HAP-1 (cell line): ENCODE measurements at regions not wholly inside any gene's neighbourhood (a gene's known extent, or its start where the extent isn't known, plus 50 kb on each side); places are given as distances from the start of the nearest gene placed in this dataset.

Experiments
- DNase-seq, 2 experiments: peaks; one replicate each; pipeline ENCODE4 v3.0.0-alpha.2; 2016 to 2020; ENCODE audit warnings: low spot score in 2 of 2
- H3K27me3 ChIP-seq: fragments of 250-450 bp; sonication (Bioruptor Pico); 2 replicates; pipeline ENCODE4 v1.5.1; 2020; ENCODE audit warnings: low read depth, mild to moderate bottlenecking, moderate library complexity
- H3K36me3 ChIP-seq: fragments of 250-450 bp; sonication (Bioruptor Pico); replicated peaks from 2 replicates; pipeline ENCODE4 v1.5.1; 2020; ENCODE audit warnings: mild to moderate bottlenecking
- H3K4me1 ChIP-seq: fragments of 250-450 bp; sonication (Bioruptor Pico); 2 replicates; pipeline ENCODE4 v1.5.1; 2020; ENCODE audit warnings: mild to moderate bottlenecking
- H3K4me3 ChIP-seq: fragments of 250-450 bp; sonication (Bioruptor Pico); 2 replicates; pipeline ENCODE4 v1.5.1; 2020; ENCODE audit warnings: mild to moderate bottlenecking, moderate library complexity
- H3K9me3 ChIP-seq: fragments of 250-450 bp; sonication (Bioruptor Pico); 2 replicates; pipeline ENCODE4 v1.5.1; 2020; ENCODE audit warnings: mild to moderate bottlenecking, moderate library complexity
- in situ Hi-C: fragments of 300-500 bp; cut with MboI; formaldehyde crosslinking; loops from 3 replicates; pipeline ENCODE4 v1.14.3; 2020; ENCODE audit warnings: low sequenced_read_pairs, inconsistent platforms, mixed read lengths

DNA sequence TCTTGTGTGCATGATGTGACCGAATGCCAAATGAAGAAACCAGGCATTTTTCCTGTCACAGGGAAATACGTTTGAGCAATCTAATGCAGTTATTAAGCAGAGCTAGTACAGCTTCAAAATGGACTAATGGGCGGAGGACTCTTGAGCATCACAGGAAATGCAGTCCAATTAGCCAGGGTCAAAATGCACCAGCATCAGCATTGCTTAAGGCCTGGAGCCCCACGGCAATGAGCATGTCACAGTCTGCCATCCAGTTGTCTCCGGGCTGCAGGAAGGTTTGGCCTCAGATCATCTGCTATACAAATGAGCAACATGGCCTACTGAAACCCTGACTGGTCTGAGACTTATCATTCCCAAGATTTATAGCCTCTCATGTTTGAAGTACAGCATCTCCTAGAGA lies 652.1 kb upstream of the SLC35B3 start:
- Histone ChIP-seq H3K36me3 (no peaks in the 10 kb centered on the region), H3K4me1 (no peaks in the 10 kb centered on the region), H3K27me3 (no peaks in the 10 kb centered on the region), H3K9me3 (no peaks in the 10 kb centered on the region), H3K4me3 (no peak overlapping the region)
- no peak for DNase-seq
- in situ Hi-C loops: no loop called here

- Histone ChIP-seq H3K36me3 (no peaks in the 10 kb centered on the region), H3K9me3 (no peaks in the 10 kb centered on the region), H3K27me3 (no peaks in the 10 kb centered on the region), H3K4me3 (no peak overlapping the region), H3K4me1 (no peaks in the 10 kb centered on the region)
- DNase-seq: no peak
- in situ Hi-C loops: no loop called here
Observed at GRCh38 chr6:9086331-9086730, 651.0 kb upstream of the SLC35B3 start.

DNA sequence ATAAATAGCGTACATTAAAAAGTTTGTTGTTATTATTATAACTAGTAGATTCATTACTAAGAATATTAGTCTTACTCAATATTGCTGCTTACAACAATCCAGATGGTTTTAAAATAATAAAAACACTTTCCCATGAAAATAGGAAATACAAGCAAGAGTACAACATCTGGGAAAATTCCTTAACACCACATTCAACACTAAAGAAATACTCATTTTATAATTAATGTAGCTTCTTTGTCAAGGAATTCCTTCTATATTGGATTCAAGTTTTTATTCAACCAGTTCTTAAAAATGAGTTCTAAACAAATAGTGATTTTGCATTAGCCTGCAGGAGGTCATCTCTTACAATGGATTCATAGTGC lies 650.3 kb upstream of the SLC35B3 start:
- DNase-seq: no peak
- Histone ChIP-seq H3K4me3 (no peak overlapping the region), H3K27me3 (no peaks in the 10 kb centered on the region), H3K36me3 (no peaks in the 10 kb centered on the region), H3K4me1 (no peaks in the 10 kb centered on the region), H3K9me3 (no peaks in the 10 kb centered on the region)
- in situ Hi-C loops: no loop called here

- H3K36me3 ChIP-seq: no peaks in the 10 kb centered on the region
- H3K4me3 ChIP-seq: no peak overlapping the region
- H3K4me1 ChIP-seq: no peaks in the 10 kb centered on the region
- no peak for DNase-seq
- no peaks in the 10 kb centered on the region for H3K27me3 ChIP-seq
- no peaks in the 10 kb centered on the region for H3K9me3 ChIP-seq
- in situ Hi-C loops: no loop called here
Observed at GRCh38 chr6:9085054-9085708, 649.8 kb upstream of the SLC35B3 start.

DNA sequence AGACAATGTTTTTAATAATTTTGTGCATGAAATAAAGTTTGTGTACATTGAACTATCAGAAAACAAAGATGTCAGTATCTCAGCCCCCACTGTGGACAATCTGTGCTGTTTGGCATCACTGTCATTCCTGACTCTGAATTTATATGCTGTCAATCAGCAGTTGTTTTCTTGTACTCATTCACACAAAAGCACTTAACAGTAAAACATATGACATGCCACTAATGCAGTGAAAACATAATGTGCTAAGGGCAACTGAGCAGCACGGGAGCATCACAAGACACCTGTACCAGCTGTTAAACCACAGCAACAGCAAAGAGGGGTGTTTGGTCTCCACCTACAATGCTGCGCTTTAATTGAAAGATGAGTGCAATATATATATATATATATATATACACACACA lies 647.8 kb upstream of the SLC35B3 start:
- Histone ChIP-seq H3K4me3 (no peak overlapping the region), H3K27me3 (no peaks in the 10 kb centered on the region), H3K4me1 (no peaks in the 10 kb centered on the region), H3K9me3 (no peaks in the 10 kb centered on the region), H3K36me3 (no peaks in the 10 kb centered on the region)
- no peak for DNase-seq
- in situ Hi-C loops: no loop called here

DNA sequence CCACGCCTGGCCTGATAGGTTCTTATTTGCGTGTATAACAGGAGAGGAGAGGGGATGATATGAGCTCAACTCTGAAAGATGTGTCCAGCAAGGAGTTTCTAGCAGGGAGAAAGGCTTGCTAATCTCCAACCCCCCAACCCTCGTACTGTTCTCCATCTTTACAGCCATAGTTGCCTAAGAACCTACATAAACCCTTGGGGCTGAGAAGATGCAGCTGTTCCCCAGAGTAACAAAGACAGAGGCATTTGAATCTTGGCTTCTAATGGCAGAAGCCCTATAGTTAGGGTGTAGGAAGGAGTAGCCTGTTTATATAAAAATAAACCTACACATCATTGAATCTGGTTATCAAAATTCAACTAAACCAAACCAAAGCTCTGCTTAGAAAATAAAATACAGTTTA lies 631.4 kb upstream of the SLC35B3 start:
- in situ Hi-C loops: no loop called here
- DNase-seq: no peak
- no peaks in the 10 kb centered on the region for H3K27me3 ChIP-seq
- no peaks in the 10 kb centered on the region for H3K9me3 ChIP-seq
- no peaks in the 10 kb centered on the region for H3K4me1 ChIP-seq
- no peak overlapping the region for H3K4me3 ChIP-seq
- H3K36me3 ChIP-seq: no peaks in the 10 kb centered on the region

- H3K4me3 ChIP-seq: no peak overlapping the region
- no peaks in the 10 kb centered on the region for H3K36me3 ChIP-seq
- H3K4me1 ChIP-seq: no peaks in the 10 kb centered on the region
- no peak for DNase-seq
- no peaks in the 10 kb centered on the region for H3K27me3 ChIP-seq
- in situ Hi-C loops: no loop called here
- H3K9me3 ChIP-seq: no peaks in the 10 kb centered on the region
Observed at GRCh38 chr6:9064156-9064555, 628.8 kb upstream of the SLC35B3 start.

- no peak for DNase-seq
- Histone ChIP-seq H3K4me3 (no peak overlapping the region), H3K36me3 (no peaks in the 10 kb centered on the region), H3K9me3 (no peaks in the 10 kb centered on the region), H3K27me3 (no peaks in the 10 kb centered on the region), H3K4me1 (no peaks in the 10 kb centered on the region)
- in situ Hi-C loops: no loop called here
Observed at GRCh38 chr6:9062596-9062995, 627.3 kb upstream of the SLC35B3 start.

DNA sequence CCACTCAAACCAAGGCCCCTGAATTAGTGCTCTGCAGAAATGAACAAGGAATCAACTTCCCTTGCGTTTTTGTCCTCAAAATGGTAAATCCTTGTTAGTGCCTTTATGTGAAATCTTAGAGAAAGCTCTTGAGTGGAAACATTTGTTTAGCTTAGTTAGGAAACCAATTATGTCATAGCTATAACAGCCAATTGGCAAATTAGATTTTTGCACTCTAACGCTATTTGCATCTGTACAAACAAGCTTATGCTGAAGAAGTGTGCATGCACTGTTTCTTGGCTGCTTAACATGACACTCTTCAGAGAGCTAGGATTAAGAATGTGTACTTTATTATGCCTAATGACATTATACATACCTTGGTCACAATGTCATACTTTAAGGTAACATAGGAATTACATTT lies 622.6 kb upstream of the SLC35B3 start:
- H3K4me1 ChIP-seq: no peaks in the 10 kb centered on the region
- H3K27me3 ChIP-seq: no peaks in the 10 kb centered on the region
- DNase-seq: no peak
- H3K9me3 ChIP-seq: no peaks in the 10 kb centered on the region
- in situ Hi-C loops: no loop called here
- H3K36me3 ChIP-seq: no peaks in the 10 kb centered on the region
- H3K4me3 ChIP-seq: no peak overlapping the region

- Histone ChIP-seq H3K4me3 (no peak overlapping the region), H3K4me1 (no peaks in the 10 kb centered on the region), H3K9me3 (no peaks in the 10 kb centered on the region), H3K27me3 (no peaks in the 10 kb centered on the region), H3K36me3 (no peaks in the 10 kb centered on the region)
- DNase-seq: no peak
- in situ Hi-C loops: no loop called here
Observed at GRCh38 chr6:9056556-9056955, 621.2 kb upstream of the SLC35B3 start.

DNA sequence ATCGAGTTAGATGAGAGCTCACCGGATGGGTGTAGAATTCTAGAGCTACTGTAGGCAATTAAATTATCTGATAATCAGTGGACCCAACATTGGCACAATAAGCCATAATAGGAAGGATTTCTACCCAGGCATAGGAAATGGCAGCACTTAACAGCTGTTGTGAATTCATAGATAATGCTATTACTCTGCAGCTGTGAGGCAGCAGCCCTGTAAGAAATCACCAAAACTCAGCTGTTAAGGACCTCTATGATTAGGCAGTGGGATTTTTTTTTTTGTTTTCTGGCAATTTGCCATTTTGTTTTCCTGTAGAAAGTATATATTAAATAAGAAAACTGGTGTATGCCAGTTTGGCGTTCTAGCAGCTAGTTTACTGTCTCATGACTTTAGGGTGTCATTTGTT lies 609.1 kb upstream of the SLC35B3 start:
- H3K36me3 ChIP-seq: no peaks in the 10 kb centered on the region
- no peaks in the 10 kb centered on the region for H3K9me3 ChIP-seq
- no peaks in the 10 kb centered on the region for H3K4me1 ChIP-seq
- in situ Hi-C loops: no loop called here
- no peak for DNase-seq
- no peak overlapping the region for H3K4me3 ChIP-seq
- no peaks in the 10 kb centered on the region for H3K27me3 ChIP-seq

DNA sequence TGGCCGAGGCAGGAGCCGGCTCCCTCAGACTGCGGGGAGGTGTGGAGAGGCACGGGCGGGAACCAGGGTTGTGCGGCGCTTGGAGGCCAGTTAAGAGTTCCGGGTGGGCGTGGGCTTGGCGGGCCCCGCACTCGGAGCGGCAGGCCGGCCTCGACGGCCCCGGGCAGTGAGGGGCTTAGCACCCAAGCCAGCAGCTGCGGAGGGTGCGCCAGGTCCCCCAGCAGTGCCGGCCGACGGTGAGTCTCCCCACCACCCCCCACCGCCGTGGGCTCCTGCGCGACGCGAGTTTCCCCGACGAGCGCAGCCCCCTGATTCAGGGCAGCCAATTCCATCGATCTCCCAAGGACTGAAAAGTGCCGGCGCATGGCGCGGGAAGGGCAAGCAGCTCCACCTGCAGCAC lies 605.4 kb upstream of the SLC35B3 start:
- no peak for DNase-seq
- in situ Hi-C loops: no loop called here
- no peaks in the 10 kb centered on the region for H3K4me1 ChIP-seq
- H3K27me3 ChIP-seq: no peaks in the 10 kb centered on the region
- no peak overlapping the region for H3K4me3 ChIP-seq
- H3K36me3 ChIP-seq: no peaks in the 10 kb centered on the region
- no peaks in the 10 kb centered on the region for H3K9me3 ChIP-seq

DNA sequence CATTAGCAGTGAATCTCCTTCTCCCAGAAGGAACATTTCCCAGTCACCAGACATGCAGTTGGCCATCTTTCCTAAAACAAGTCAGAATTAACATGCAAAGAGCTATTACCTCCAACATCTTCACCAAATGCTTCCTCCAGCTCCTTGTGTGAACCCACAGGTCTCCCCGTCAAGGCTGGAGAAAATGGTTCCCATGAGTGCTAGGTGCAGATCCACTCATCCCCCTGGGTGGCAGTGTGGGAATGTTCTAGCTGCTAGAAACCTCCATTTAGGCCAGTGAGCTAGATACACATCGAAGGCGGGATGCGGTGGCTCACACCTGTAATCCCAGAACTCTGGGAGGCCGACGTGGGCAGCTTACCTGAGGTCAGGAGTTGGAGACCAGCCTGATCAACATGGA lies 603.9 kb upstream of the SLC35B3 start:
- in situ Hi-C loops: no loop called here

GRCh38 chr6:9028086-9028485 lies 592.7 kb upstream of the SLC35B3 start:
- Histone ChIP-seq H3K4me3 (no peak overlapping the region), H3K4me1 (no peaks in the 10 kb centered on the region), H3K9me3 (no peaks in the 10 kb centered on the region), H3K27me3 (no peaks in the 10 kb centered on the region), H3K36me3 (no peaks in the 10 kb centered on the region)
- DNase-seq: no peak
- in situ Hi-C loops: no loop called here

More for the DNA sequence above, 603.9 kb upstream of the SLC35B3 start:
- H3K4me3 ChIP-seq: no peak overlapping the region
- no peak for DNase-seq
- no peaks in the 10 kb centered on the region for H3K27me3 ChIP-seq
- H3K4me1 ChIP-seq: no peaks in the 10 kb centered on the region
- no peaks in the 10 kb centered on the region for H3K36me3 ChIP-seq
- no peaks in the 10 kb centered on the region for H3K9me3 ChIP-seq

DNA sequence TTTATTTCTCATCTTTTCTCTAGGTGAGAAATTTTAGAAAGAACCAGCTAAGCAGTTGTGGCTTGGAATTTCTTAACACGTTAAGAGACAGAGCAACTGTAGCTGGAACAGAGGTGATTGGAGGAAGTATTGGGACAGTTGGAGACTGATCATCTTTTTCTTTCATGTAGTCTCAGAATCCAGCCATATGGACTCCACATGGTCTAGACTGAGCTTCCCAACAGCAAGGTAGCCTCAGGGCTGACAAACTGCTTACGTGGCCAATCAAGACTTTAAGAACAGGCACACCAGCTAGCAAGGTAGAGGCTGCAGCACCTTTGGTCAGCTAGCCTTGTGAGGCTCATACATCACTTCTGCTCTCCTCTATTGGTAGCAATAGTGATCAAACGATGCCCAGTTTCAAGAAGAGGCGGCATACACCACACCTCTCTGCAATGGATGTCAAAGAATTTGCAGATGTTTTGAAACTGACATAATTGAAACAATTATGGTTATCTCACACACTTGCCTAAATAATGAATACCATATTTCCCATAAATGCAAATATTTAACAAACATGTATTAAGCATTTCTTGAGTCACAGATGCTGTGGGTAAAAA lies 590.5 kb upstream of the SLC35B3 start:
- Histone ChIP-seq H3K4me1 (no peaks in the 10 kb centered on the region), H3K4me3 (no peak overlapping the region), H3K27me3 (no peaks in the 10 kb centered on the region), H3K36me3 (no peaks in the 10 kb centered on the region), H3K9me3 (no peaks in the 10 kb centered on the region)
- DNase-seq: no peak
- in situ Hi-C loops: no loop called here
